GM12891 (cell line): ENCODE measurements at regions not wholly inside any gene's neighbourhood (a gene's known extent, or its start where the extent isn't known, plus 50 kb on each side); places are given as distances from the start of the nearest gene placed in this dataset.

Experiments used
- POLR2A ChIP-seq: IDR thresholded peaks from 2 replicates; pipeline ENCODE4 v1.6.1; 2011; ENCODE audit warnings: low read depth, low read length, control low read depth
- POLR2AphosphoS5 ChIP-seq: IDR thresholded peaks from 2 replicates; pipeline ENCODE4 v1.6.1; 2011; ENCODE audit warnings: low read depth, low read length, control low read depth
- POU2F2 ChIP-seq: IDR thresholded peaks from 2 replicates; pipeline ENCODE4 v1.6.1; 2011; ENCODE audit warnings: low read depth, mild to moderate bottlenecking, control low read depth, low read length, moderate library complexity
- SPI1 ChIP-seq: IDR thresholded peaks from 2 replicates; pipeline ENCODE4 v1.6.1; 2011; ENCODE audit warnings: low read depth, low read length, control low read depth
- TAF1 ChIP-seq: IDR thresholded peaks from 2 replicates; pipeline ENCODE4 v1.6.1; 2011; ENCODE audit warnings: low read depth, low read length, control low read depth

- TF ChIP-seq POLR2AphosphoS5 = no peak
- no peak for TF ChIP-seq POLR2A
- no peak for TF ChIP-seq SPI1
- no peak for TF ChIP-seq TAF1
- no peak for TF ChIP-seq POU2F2
These were observed 559.8 kb upstream of the FANCL start for GRCh38 chr2:58800881-58801280.
